Neural cell (in vitro differentiated cells): ENCODE measurements at regions not wholly inside any gene's neighbourhood (a gene's known extent, or its start where the extent isn't known, plus 50 kb on each side); places are given as distances from the start of the nearest gene placed in this dataset.

Experiments used
- H2AFZ ChIP-seq: fragments of 200-600, 300-800 bp; sonication (generic), shearing (Covaris generic); 2 replicates; pipeline ENCODE4 v1.6.0; 2014; ENCODE audit warnings: low read depth, mild to moderate bottlenecking, antibody characterized with exemption, low read length, moderate library complexity
- H3F3A ChIP-seq: fragments of 200-600 bp; shearing (Covaris generic); 2 replicates; pipeline ENCODE4 v1.6.1; 2016; ENCODE audit warnings: mild to moderate bottlenecking, moderate library complexity, mixed read lengths, antibody characterized with exemption, low read length; ENCODE audit not compliant: insufficient read depth, poor library complexity, severe bottlenecking
- H3K27ac ChIP-seq: fragments of 200-600, 300-800 bp; sonication (generic), shearing (Covaris generic); 2 replicates; pipeline ENCODE4 v1.5.1; 2014; ENCODE audit warnings: mild to moderate bottlenecking, low read length, moderate library complexity
- H3K27me3 ChIP-seq: fragments of 300-800, 200-600 bp; sonication (generic), shearing (Covaris generic); 2 replicates; pipeline ENCODE4 v1.6.0; 2014; ENCODE audit warnings: mild to moderate bottlenecking, low read depth, low read length, moderate library complexity; ENCODE audit not compliant: insufficient read depth
- H3K36me3 ChIP-seq: fragments of 300-800, 200-600 bp; sonication (generic), shearing (Covaris generic); 2 replicates; pipeline ENCODE4 v1.5.1; 2014; ENCODE audit warnings: mild to moderate bottlenecking, antibody characterized with exemption, low read length, moderate library complexity; ENCODE audit not compliant: insufficient read depth
- H3K4me2 ChIP-seq: fragments of 300-800, 200-600 bp; sonication (generic), shearing (Covaris generic); 2 replicates; pipeline ENCODE4 v1.6.0; 2014; ENCODE audit warnings: mild to moderate bottlenecking, low read length
- H3K4me3 ChIP-seq: fragments of 300-800, 200-600 bp; sonication (generic), shearing (Covaris generic); 2 replicates; pipeline ENCODE4 v1.5.1; 2014; ENCODE audit warnings: mild to moderate bottlenecking, low read length, moderate library complexity
- H3K79me2 ChIP-seq: fragments of 200-600 bp; shearing (Covaris generic); replicated peaks from 2 replicates; pipeline ENCODE4 v1.6.0; 2014; ENCODE audit warnings: mild to moderate bottlenecking, low read length, moderate library complexity; ENCODE audit not compliant: insufficient read depth
- H3K9ac ChIP-seq: fragments of 300-800, 200-600 bp; sonication (generic), shearing (Covaris generic); 2 replicates; pipeline ENCODE4 v1.6.1; 2016; ENCODE audit warnings: mild to moderate bottlenecking, low read length, mixed read lengths
- H3K9me2 ChIP-seq: fragments of 200-600 bp; shearing (Covaris generic); 2 replicates; pipeline ENCODE4 v1.6.1; 2016; ENCODE audit warnings: mild to moderate bottlenecking, low read length, mixed read lengths; ENCODE audit not compliant: insufficient read depth
- H3K9me3 ChIP-seq: fragments of 200-600, 300-800 bp; sonication (generic), shearing (Covaris generic); 2 replicates; pipeline ENCODE4 v1.6.1; 2016; ENCODE audit warnings: mild to moderate bottlenecking, mixed run types, low read length, moderate library complexity, mixed read lengths
- H4K20me1 ChIP-seq: fragments of 200-600 bp; shearing (Covaris generic); 2 replicates; pipeline ENCODE4 v1.6.1; 2016; ENCODE audit warnings: mild to moderate bottlenecking, mixed run types; ENCODE audit not compliant: insufficient read depth
- EP300 ChIP-seq: fragments of 450-650 bp; conservative IDR thresholded peaks from 2 replicates; pipeline ENCODE4 v1.6.1; 2014; ENCODE audit warnings: antibody characterized with exemption, mild to moderate bottlenecking, moderate library complexity; ENCODE audit not compliant: poor library complexity, severe bottlenecking
- EZH2 ChIP-seq: fragments of 200-600, 300-800 bp; shearing (Covaris generic), sonication (generic); IDR thresholded peaks from 2 replicates; pipeline ENCODE4 v1.6.1; 2014; ENCODE audit warnings: antibody characterized with exemption, low read length, borderline replicate concordance, mild to moderate bottlenecking; ENCODE audit not compliant: insufficient read depth, poor library complexity, severe bottlenecking
- MXI1 ChIP-seq: fragments of 450-650 bp; conservative IDR thresholded peaks from 2 replicates; pipeline ENCODE4 v1.6.1; 2014; ENCODE audit warnings: antibody characterized with exemption, mild to moderate bottlenecking; ENCODE audit not compliant: poor library complexity, severe bottlenecking
- POLR2AphosphoS5 ChIP-seq: IDR thresholded peaks from 2 replicates; pipeline ENCODE4 v1.6.1; 2012
- RAD21 ChIP-seq: fragments of 450-650 bp; conservative IDR thresholded peaks from 2 replicates; pipeline ENCODE4 v1.6.1; 2014; ENCODE audit warnings: antibody characterized with exemption, mild to moderate bottlenecking, moderate library complexity
- SMC3 ChIP-seq: fragments of 450-650 bp; conservative IDR thresholded peaks from 2 replicates; pipeline ENCODE4 v1.6.1; 2014; ENCODE audit warnings: antibody characterized with exemption, mild to moderate bottlenecking, moderate library complexity; ENCODE audit not compliant: poor library complexity
- TAF1 ChIP-seq: IDR thresholded peaks from 2 replicates; pipeline ENCODE4 v1.6.1; 2012; ENCODE audit warnings: low read depth
- TF ChIP-seq, protein P1 (sequence below): IDR thresholded peaks from 2 replicates; pipeline ENCODE4 v1.6.1; 2012; ENCODE audit warnings: borderline replicate concordance
- TF ChIP-seq, protein P2 (sequence below): fragments of 450-650 bp; IDR thresholded peaks from 2 replicates; pipeline ENCODE4 v1.5.1; 2014; ENCODE audit warnings: antibody characterized with exemption, mild to moderate bottlenecking, moderate library complexity; ENCODE audit not compliant: poor library complexity, severe bottlenecking

DNA sequence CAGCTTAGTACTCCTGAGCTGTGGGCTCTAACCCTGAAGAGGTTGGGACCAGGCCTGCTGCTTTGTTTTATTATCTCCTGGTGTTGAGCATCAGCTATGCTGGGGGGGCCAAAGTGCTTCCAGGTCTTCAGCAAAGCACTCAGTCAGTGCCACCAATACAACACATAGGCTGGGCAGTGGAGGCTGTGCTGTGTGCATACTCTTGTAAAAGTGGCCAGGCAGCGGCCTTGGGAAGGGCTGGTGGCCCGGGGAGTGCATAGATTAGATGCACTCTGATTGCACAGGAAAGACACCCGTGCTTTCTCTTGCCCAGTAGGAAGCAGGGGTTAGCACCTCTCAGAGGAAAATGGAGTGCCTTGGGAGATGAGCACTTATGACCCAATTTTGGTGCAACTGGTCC lies 534.0 kb downstream of the ARAP2 start:
- no peak overlapping the region for H2AFZ ChIP-seq
- H3K9ac ChIP-seq = no peak overlapping the region
- H3K27me3 ChIP-seq = no peaks in the 10 kb centered on the region
- TF ChIP-seq EZH2 (no peak), TAF1 (no peak), POLR2AphosphoS5 (no peak), RAD21 (no peak), SMC3 (no peak), MXI1 (no peak), EP300 (no peak)
- TF ChIP-seq, protein P1, sequence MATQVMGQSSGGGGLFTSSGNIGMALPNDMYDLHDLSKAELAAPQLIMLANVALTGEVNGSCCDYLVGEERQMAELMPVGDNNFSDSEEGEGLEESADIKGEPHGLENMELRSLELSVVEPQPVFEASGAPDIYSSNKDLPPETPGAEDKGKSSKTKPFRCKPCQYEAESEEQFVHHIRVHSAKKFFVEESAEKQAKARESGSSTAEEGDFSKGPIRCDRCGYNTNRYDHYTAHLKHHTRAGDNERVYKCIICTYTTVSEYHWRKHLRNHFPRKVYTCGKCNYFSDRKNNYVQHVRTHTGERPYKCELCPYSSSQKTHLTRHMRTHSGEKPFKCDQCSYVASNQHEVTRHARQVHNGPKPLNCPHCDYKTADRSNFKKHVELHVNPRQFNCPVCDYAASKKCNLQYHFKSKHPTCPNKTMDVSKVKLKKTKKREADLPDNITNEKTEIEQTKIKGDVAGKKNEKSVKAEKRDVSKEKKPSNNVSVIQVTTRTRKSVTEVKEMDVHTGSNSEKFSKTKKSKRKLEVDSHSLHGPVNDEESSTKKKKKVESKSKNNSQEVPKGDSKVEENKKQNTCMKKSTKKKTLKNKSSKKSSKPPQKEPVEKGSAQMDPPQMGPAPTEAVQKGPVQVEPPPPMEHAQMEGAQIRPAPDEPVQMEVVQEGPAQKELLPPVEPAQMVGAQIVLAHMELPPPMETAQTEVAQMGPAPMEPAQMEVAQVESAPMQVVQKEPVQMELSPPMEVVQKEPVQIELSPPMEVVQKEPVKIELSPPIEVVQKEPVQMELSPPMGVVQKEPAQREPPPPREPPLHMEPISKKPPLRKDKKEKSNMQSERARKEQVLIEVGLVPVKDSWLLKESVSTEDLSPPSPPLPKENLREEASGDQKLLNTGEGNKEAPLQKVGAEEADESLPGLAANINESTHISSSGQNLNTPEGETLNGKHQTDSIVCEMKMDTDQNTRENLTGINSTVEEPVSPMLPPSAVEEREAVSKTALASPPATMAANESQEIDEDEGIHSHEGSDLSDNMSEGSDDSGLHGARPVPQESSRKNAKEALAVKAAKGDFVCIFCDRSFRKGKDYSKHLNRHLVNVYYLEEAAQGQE = no peak
- TF ChIP-seq, protein P2, sequence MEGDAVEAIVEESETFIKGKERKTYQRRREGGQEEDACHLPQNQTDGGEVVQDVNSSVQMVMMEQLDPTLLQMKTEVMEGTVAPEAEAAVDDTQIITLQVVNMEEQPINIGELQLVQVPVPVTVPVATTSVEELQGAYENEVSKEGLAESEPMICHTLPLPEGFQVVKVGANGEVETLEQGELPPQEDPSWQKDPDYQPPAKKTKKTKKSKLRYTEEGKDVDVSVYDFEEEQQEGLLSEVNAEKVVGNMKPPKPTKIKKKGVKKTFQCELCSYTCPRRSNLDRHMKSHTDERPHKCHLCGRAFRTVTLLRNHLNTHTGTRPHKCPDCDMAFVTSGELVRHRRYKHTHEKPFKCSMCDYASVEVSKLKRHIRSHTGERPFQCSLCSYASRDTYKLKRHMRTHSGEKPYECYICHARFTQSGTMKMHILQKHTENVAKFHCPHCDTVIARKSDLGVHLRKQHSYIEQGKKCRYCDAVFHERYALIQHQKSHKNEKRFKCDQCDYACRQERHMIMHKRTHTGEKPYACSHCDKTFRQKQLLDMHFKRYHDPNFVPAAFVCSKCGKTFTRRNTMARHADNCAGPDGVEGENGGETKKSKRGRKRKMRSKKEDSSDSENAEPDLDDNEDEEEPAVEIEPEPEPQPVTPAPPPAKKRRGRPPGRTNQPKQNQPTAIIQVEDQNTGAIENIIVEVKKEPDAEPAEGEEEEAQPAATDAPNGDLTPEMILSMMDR = no peak
- no peaks in the 10 kb centered on the region for H3K36me3 ChIP-seq
- no peaks in the 10 kb centered on the region for H3K79me2 ChIP-seq
- no peak overlapping the region for H3K27ac ChIP-seq
- H3K9me3 ChIP-seq = no peaks in the 10 kb centered on the region
- no peak overlapping the region for H3K4me3 ChIP-seq
- H3K9me2 ChIP-seq = no peaks in the 10 kb centered on the region
- H3F3A ChIP-seq = no peaks in the 10 kb centered on the region
- H4K20me1 ChIP-seq = no peaks in the 10 kb centered on the region
- H3K4me2 ChIP-seq = no peak overlapping the region

DNA sequence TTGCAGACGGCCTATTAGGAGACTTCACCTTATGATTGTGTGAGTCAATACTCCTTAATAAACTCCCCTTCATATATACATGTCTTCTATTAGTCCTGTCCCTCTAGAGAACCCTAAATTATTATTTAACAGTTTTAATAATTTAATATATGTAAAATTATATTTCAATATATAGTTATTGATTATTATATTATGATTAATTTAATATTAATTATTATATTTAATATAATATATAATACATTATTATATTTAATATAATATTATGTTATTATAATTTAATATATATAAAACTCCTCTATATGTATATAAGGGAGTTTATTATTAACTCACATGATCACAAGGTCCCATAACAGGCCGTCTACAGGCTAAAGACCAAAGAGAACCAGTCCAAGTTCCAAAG lies 533.2 kb downstream of the ARAP2 start:
- Histone ChIP-seq H3F3A (no peaks in the 10 kb centered on the region), H3K27me3 (no peaks in the 10 kb centered on the region), H3K9ac (no peak overlapping the region), H3K4me3 (no peak overlapping the region), H3K4me2 (no peak overlapping the region), H3K27ac (no peak overlapping the region), H3K9me2 (no peaks in the 10 kb centered on the region), H2AFZ (no peak overlapping the region), H3K36me3 (no peaks in the 10 kb centered on the region), H3K9me3 (no peaks in the 10 kb centered on the region), H3K79me2 (no peaks in the 10 kb centered on the region), H4K20me1 (no peaks in the 10 kb centered on the region)
- TF ChIP-seq RAD21 = no peak
- no peak for TF ChIP-seq EZH2
- TF ChIP-seq, protein P1 = no peak
